Neural cell (in vitro differentiated cells): ENCODE measurements at regions not wholly inside any gene's neighbourhood (a gene's known extent, or its start where the extent isn't known, plus 50 kb on each side); places are given as distances from the start of the nearest gene placed in this dataset.

ENCODE experiments used
- H2AFZ ChIP-seq: fragments of 200-600, 300-800 bp; sonication (generic), shearing (Covaris generic); 2 replicates; pipeline ENCODE4 v1.6.0; 2014; ENCODE audit warnings: low read depth, mild to moderate bottlenecking, antibody characterized with exemption, low read length, moderate library complexity
- H3F3A ChIP-seq: fragments of 200-600 bp; shearing (Covaris generic); 2 replicates; pipeline ENCODE4 v1.6.1; 2016; ENCODE audit warnings: mild to moderate bottlenecking, moderate library complexity, mixed read lengths, antibody characterized with exemption, low read length; ENCODE audit not compliant: insufficient read depth, poor library complexity, severe bottlenecking
- H3K27ac ChIP-seq: fragments of 200-600, 300-800 bp; sonication (generic), shearing (Covaris generic); 2 replicates; pipeline ENCODE4 v1.5.1; 2014; ENCODE audit warnings: mild to moderate bottlenecking, low read length, moderate library complexity
- H3K27me3 ChIP-seq: fragments of 300-800, 200-600 bp; sonication (generic), shearing (Covaris generic); 2 replicates; pipeline ENCODE4 v1.6.0; 2014; ENCODE audit warnings: mild to moderate bottlenecking, low read depth, low read length, moderate library complexity; ENCODE audit not compliant: insufficient read depth
- H3K36me3 ChIP-seq: fragments of 300-800, 200-600 bp; sonication (generic), shearing (Covaris generic); 2 replicates; pipeline ENCODE4 v1.5.1; 2014; ENCODE audit warnings: mild to moderate bottlenecking, antibody characterized with exemption, low read length, moderate library complexity; ENCODE audit not compliant: insufficient read depth
- H3K4me2 ChIP-seq: fragments of 300-800, 200-600 bp; sonication (generic), shearing (Covaris generic); 2 replicates; pipeline ENCODE4 v1.6.0; 2014; ENCODE audit warnings: mild to moderate bottlenecking, low read length
- H3K4me3 ChIP-seq: fragments of 300-800, 200-600 bp; sonication (generic), shearing (Covaris generic); 2 replicates; pipeline ENCODE4 v1.5.1; 2014; ENCODE audit warnings: mild to moderate bottlenecking, low read length, moderate library complexity
- H3K79me2 ChIP-seq: fragments of 200-600 bp; shearing (Covaris generic); replicated peaks from 2 replicates; pipeline ENCODE4 v1.6.0; 2014; ENCODE audit warnings: mild to moderate bottlenecking, low read length, moderate library complexity; ENCODE audit not compliant: insufficient read depth
- H3K9ac ChIP-seq: fragments of 300-800, 200-600 bp; sonication (generic), shearing (Covaris generic); 2 replicates; pipeline ENCODE4 v1.6.1; 2016; ENCODE audit warnings: mild to moderate bottlenecking, low read length, mixed read lengths
- H3K9me2 ChIP-seq: fragments of 200-600 bp; shearing (Covaris generic); 2 replicates; pipeline ENCODE4 v1.6.1; 2016; ENCODE audit warnings: mild to moderate bottlenecking, low read length, mixed read lengths; ENCODE audit not compliant: insufficient read depth
- H3K9me3 ChIP-seq: fragments of 200-600, 300-800 bp; sonication (generic), shearing (Covaris generic); 2 replicates; pipeline ENCODE4 v1.6.1; 2016; ENCODE audit warnings: mild to moderate bottlenecking, mixed run types, low read length, moderate library complexity, mixed read lengths
- H4K20me1 ChIP-seq: fragments of 200-600 bp; shearing (Covaris generic); 2 replicates; pipeline ENCODE4 v1.6.1; 2016; ENCODE audit warnings: mild to moderate bottlenecking, mixed run types; ENCODE audit not compliant: insufficient read depth
- EP300 ChIP-seq: fragments of 450-650 bp; conservative IDR thresholded peaks from 2 replicates; pipeline ENCODE4 v1.6.1; 2014; ENCODE audit warnings: antibody characterized with exemption, mild to moderate bottlenecking, moderate library complexity; ENCODE audit not compliant: poor library complexity, severe bottlenecking
- EZH2 ChIP-seq: fragments of 200-600, 300-800 bp; shearing (Covaris generic), sonication (generic); IDR thresholded peaks from 2 replicates; pipeline ENCODE4 v1.6.1; 2014; ENCODE audit warnings: antibody characterized with exemption, low read length, borderline replicate concordance, mild to moderate bottlenecking; ENCODE audit not compliant: insufficient read depth, poor library complexity, severe bottlenecking
- MXI1 ChIP-seq: fragments of 450-650 bp; conservative IDR thresholded peaks from 2 replicates; pipeline ENCODE4 v1.6.1; 2014; ENCODE audit warnings: antibody characterized with exemption, mild to moderate bottlenecking; ENCODE audit not compliant: poor library complexity, severe bottlenecking
- POLR2AphosphoS5 ChIP-seq: IDR thresholded peaks from 2 replicates; pipeline ENCODE4 v1.6.1; 2012
- RAD21 ChIP-seq: fragments of 450-650 bp; conservative IDR thresholded peaks from 2 replicates; pipeline ENCODE4 v1.6.1; 2014; ENCODE audit warnings: antibody characterized with exemption, mild to moderate bottlenecking, moderate library complexity
- SMC3 ChIP-seq: fragments of 450-650 bp; conservative IDR thresholded peaks from 2 replicates; pipeline ENCODE4 v1.6.1; 2014; ENCODE audit warnings: antibody characterized with exemption, mild to moderate bottlenecking, moderate library complexity; ENCODE audit not compliant: poor library complexity
- TAF1 ChIP-seq: IDR thresholded peaks from 2 replicates; pipeline ENCODE4 v1.6.1; 2012; ENCODE audit warnings: low read depth
- TF ChIP-seq, protein P1 (sequence below): fragments of 450-650 bp; IDR thresholded peaks from 2 replicates; pipeline ENCODE4 v1.5.1; 2014; ENCODE audit warnings: antibody characterized with exemption, mild to moderate bottlenecking, moderate library complexity; ENCODE audit not compliant: poor library complexity, severe bottlenecking
- TF ChIP-seq, protein P2 (sequence below): IDR thresholded peaks from 2 replicates; pipeline ENCODE4 v1.6.1; 2012; ENCODE audit warnings: borderline replicate concordance

DNA sequence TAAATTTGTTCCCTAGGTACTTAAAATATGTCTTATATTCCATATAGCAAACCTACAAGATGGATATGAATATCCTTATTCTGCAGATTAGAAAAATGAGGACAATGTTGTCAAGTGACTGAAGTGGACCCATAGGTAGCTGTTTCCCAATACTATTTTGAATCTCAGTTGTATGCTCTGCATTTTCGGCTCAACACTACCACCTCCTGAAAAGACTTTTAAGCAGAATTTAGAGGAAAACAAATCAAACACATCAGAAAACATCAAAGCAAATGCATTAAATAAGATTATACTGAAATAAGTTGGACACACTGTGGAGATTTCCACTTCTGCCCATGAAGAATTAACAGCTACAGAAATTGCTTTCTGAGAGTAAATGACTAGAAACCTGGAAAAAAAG is 488.7 kb downstream of the TRIML1 start:
- Histone ChIP-seq H3K9ac (no peak overlapping the region), H3K9me2 (no peaks in the 10 kb centered on the region), H3K27me3 (no peaks in the 10 kb centered on the region), H3K4me2 (no peak overlapping the region), H2AFZ (no peak overlapping the region), H3K4me3 (no peak overlapping the region), H3K9me3 (no peaks in the 10 kb centered on the region), H3K36me3 (no peaks in the 10 kb centered on the region), H3F3A (no peaks in the 10 kb centered on the region), H3K27ac (no peak overlapping the region), H4K20me1 (no peaks in the 10 kb centered on the region), H3K79me2 (no peaks in the 10 kb centered on the region)
- TF ChIP-seq POLR2AphosphoS5 (no peak), EP300 (no peak)
- TF ChIP-seq, protein P1, sequence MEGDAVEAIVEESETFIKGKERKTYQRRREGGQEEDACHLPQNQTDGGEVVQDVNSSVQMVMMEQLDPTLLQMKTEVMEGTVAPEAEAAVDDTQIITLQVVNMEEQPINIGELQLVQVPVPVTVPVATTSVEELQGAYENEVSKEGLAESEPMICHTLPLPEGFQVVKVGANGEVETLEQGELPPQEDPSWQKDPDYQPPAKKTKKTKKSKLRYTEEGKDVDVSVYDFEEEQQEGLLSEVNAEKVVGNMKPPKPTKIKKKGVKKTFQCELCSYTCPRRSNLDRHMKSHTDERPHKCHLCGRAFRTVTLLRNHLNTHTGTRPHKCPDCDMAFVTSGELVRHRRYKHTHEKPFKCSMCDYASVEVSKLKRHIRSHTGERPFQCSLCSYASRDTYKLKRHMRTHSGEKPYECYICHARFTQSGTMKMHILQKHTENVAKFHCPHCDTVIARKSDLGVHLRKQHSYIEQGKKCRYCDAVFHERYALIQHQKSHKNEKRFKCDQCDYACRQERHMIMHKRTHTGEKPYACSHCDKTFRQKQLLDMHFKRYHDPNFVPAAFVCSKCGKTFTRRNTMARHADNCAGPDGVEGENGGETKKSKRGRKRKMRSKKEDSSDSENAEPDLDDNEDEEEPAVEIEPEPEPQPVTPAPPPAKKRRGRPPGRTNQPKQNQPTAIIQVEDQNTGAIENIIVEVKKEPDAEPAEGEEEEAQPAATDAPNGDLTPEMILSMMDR: no peak

DNA sequence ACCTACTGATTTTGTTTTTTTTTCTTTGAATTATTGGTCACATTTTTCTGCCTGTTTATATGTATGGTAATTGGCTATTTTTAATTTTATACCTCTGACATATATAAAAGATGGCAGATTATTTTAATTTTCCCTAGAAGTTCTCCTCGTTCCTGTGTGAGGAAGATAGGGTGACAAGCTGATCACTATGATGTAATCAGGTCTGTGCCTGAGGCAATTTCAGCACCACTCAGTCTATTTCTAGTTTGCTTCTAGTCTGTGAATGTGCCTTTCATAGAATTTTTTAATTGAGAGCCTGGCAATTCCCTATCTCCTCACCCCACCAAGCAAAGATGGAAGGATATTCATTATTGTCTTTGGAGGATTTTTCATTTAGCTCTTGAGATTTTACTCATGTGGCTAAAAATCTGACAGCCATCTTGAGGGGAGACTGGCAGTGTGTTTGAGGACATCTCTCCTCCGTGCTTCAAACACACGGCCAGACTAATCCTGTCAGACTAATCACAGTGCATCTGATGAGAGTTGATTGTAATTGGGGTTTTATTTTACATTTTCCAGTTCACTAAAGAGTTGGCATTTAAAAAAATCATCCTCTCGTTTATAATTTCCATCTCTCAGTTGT is 500.3 kb downstream of the TRIML1 start:
- H3F3A ChIP-seq: no peaks in the 10 kb centered on the region
- H3K27ac ChIP-seq: peak overlapping the region; percentile 0
- no peak overlapping the region for H3K9ac ChIP-seq
- no peaks in the 10 kb centered on the region for H3K79me2 ChIP-seq
- H3K9me2 ChIP-seq: no peaks in the 10 kb centered on the region
- no peaks in the 10 kb centered on the region for H4K20me1 ChIP-seq
- H3K4me3 ChIP-seq: peak overlapping the region; percentile 4
- H3K27me3 ChIP-seq: no peaks in the 10 kb centered on the region
- TF ChIP-seq SMC3: no peak
- no peak for TF ChIP-seq EP300
- TF ChIP-seq RAD21: no peak
- TF ChIP-seq EZH2: no peak
- TF ChIP-seq TAF1: no peak
- TF ChIP-seq, protein P2, sequence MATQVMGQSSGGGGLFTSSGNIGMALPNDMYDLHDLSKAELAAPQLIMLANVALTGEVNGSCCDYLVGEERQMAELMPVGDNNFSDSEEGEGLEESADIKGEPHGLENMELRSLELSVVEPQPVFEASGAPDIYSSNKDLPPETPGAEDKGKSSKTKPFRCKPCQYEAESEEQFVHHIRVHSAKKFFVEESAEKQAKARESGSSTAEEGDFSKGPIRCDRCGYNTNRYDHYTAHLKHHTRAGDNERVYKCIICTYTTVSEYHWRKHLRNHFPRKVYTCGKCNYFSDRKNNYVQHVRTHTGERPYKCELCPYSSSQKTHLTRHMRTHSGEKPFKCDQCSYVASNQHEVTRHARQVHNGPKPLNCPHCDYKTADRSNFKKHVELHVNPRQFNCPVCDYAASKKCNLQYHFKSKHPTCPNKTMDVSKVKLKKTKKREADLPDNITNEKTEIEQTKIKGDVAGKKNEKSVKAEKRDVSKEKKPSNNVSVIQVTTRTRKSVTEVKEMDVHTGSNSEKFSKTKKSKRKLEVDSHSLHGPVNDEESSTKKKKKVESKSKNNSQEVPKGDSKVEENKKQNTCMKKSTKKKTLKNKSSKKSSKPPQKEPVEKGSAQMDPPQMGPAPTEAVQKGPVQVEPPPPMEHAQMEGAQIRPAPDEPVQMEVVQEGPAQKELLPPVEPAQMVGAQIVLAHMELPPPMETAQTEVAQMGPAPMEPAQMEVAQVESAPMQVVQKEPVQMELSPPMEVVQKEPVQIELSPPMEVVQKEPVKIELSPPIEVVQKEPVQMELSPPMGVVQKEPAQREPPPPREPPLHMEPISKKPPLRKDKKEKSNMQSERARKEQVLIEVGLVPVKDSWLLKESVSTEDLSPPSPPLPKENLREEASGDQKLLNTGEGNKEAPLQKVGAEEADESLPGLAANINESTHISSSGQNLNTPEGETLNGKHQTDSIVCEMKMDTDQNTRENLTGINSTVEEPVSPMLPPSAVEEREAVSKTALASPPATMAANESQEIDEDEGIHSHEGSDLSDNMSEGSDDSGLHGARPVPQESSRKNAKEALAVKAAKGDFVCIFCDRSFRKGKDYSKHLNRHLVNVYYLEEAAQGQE: no peak
- no peak for TF ChIP-seq MXI1
- TF ChIP-seq, protein P1: no peak
- no peak for TF ChIP-seq POLR2AphosphoS5
- no peaks in the 10 kb centered on the region for H3K9me3 ChIP-seq
- no peaks in the 10 kb centered on the region for H3K36me3 ChIP-seq
- H2AFZ ChIP-seq: no peak overlapping the region
- no peak overlapping the region for H3K4me2 ChIP-seq
